ENCODE measurements at regions not wholly inside any gene's neighbourhood (a gene's known extent, or its start where the extent isn't known, plus 50 kb on each side); places are given as distances from the start of the nearest gene placed in this dataset.

DNA sequence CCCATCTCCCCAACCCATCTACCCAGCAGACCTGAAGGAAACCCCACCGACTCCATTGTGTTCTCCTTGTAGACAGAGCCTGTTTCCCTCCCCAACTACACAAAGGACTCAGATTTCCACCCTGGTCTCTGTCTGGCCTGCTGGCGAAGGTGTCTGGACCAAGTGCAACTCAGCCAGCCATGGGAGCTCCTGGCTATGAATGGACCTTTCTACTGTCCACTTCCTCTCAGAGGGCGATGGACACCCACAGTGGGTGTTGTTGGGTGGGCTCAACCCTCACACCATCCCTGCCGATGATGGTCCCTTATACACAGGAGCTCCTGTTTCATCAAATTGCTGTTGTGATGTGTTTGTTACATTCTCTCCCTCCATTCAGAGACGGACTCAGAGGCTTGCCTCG lies 112.5 kb upstream of the PHACTR3 start:
- Histone ChIP-seq H3K79me1 (ENCODE audit: low read length) (no peaks in the 10 kb centered on the region), H2BK120ac (ENCODE audit: insufficient read depth, low read length, poor library complexity) (no peak overlapping the region), H3K9me3 (ENCODE audit: insufficient read depth, low read depth, low read length) (no peaks in the 10 kb centered on the region), H3K79me2 (ENCODE audit: control insufficient read depth, insufficient read depth, low read length, poor library complexity) (no peaks in the 10 kb centered on the region), H3K27ac (ENCODE audit: low read depth, low read length) (no peak overlapping the region), H4K12ac (ENCODE audit: low read depth, low read length) (no peak overlapping the region), H3K36me3 (ENCODE audit: control insufficient read depth in 1 of 2, insufficient read depth in 2 of 2, low read length in 2 of 2) (no peaks in the 10 kb centered on the region), H3K4ac (ENCODE audit: low read depth, low read length) (no peak overlapping the region), H4K91ac (ENCODE audit: low read depth, low read length) (no peak overlapping the region), H3K18ac (ENCODE audit: low read length) (no peak overlapping the region), H2BK12ac (ENCODE audit: low read length) (no peak overlapping the region), H2AK5ac (ENCODE audit: low read length) (no peak overlapping the region), H3K14ac (ENCODE audit: low read length) (no peak overlapping the region), H3K4me1 (ENCODE audit: control insufficient read depth in 1 of 2, insufficient read depth in 2 of 2, low read length in 2 of 2) (no peaks in the 10 kb centered on the region), H3K23ac (ENCODE audit: low read length) (no peak overlapping the region), H3K4me3 (ENCODE audit: low read depth, low read length) (no peak overlapping the region), H2BK5ac (ENCODE audit: low read depth, low read length, poor library complexity) (no peak overlapping the region), H4K8ac (ENCODE audit: low read depth, low read length) (no peak overlapping the region), H3K4me2 (ENCODE audit: low read length) (no peak overlapping the region), H2AFZ (ENCODE audit: insufficient read depth, low read length, poor library complexity) (no peak overlapping the region), H3K9ac (ENCODE audit: low read length) (no peak overlapping the region), H3K27me3 (ENCODE audit: insufficient read depth, low read length) (no peaks in the 10 kb centered on the region)
- no peak for DNase-seq
- no CpG with 5 or more reads among the region's 6 CpGs for WGBS (ENCODE audit: extremely low coverage, insufficient coverage, insufficient read length)

DNA sequence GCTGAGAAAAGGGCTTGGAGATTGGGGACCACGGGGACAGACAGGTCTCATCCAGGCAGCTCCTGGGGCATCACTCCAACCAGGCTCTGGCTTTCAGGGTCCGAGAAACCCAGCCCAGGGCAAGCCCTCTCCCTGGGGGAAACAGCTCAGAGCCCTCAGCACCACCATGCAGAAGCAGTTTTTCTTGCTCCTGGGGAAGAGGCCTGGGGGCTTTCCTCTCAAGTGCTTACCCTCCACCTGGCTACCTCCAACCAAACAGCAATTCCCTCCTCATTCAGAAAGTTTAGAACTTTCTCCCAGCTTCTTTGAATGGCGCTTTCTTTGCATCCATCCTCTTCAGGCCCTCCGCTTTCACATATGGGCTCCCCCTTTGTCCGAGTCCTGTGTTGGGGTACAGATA lies 110.4 kb upstream of the PHACTR3 start:
- Histone ChIP-seq H3K36me3 (ENCODE audit: control insufficient read depth in 1 of 2, insufficient read depth in 2 of 2, low read length in 2 of 2) (no peaks in the 10 kb centered on the region), H2BK12ac (ENCODE audit: low read length) (no peak overlapping the region), H3K79me1 (ENCODE audit: low read length) (no peaks in the 10 kb centered on the region), H3K4me3 (ENCODE audit: low read depth, low read length) (no peak overlapping the region), H3K9ac (ENCODE audit: low read length) (no peak overlapping the region), H3K18ac (ENCODE audit: low read length) (no peak overlapping the region), H3K14ac (ENCODE audit: low read length) (no peak overlapping the region), H2BK120ac (ENCODE audit: insufficient read depth, low read length, poor library complexity) (no peak overlapping the region), H3K79me2 (ENCODE audit: control insufficient read depth, insufficient read depth, low read length, poor library complexity) (no peaks in the 10 kb centered on the region), H4K12ac (ENCODE audit: low read depth, low read length) (no peak overlapping the region), H3K9me3 (ENCODE audit: insufficient read depth, low read depth, low read length) (no peaks in the 10 kb centered on the region), H3K27me3 (ENCODE audit: insufficient read depth, low read length) (no peaks in the 10 kb centered on the region), H4K8ac (ENCODE audit: low read depth, low read length) (no peak overlapping the region), H3K27ac (ENCODE audit: low read depth, low read length) (no peak overlapping the region), H2AFZ (ENCODE audit: insufficient read depth, low read length, poor library complexity) (no peak overlapping the region), H3K23ac (ENCODE audit: low read length) (no peak overlapping the region), H4K91ac (ENCODE audit: low read depth, low read length) (no peak overlapping the region), H3K4me1 (ENCODE audit: control insufficient read depth in 1 of 2, insufficient read depth in 2 of 2, low read length in 2 of 2) (no peaks in the 10 kb centered on the region), H2BK5ac (ENCODE audit: low read depth, low read length, poor library complexity) (no peak overlapping the region), H3K4ac (ENCODE audit: low read depth, low read length) (no peak overlapping the region), H3K4me2 (ENCODE audit: low read length) (no peak overlapping the region), H2AK5ac (ENCODE audit: low read length) (no peak overlapping the region)
- WGBS (ENCODE audit: extremely low coverage, insufficient coverage, insufficient read length): no CpG with 5 or more reads among the region's 5 CpGs
- DNase-seq: peak; percentile 28 to 59

DNA sequence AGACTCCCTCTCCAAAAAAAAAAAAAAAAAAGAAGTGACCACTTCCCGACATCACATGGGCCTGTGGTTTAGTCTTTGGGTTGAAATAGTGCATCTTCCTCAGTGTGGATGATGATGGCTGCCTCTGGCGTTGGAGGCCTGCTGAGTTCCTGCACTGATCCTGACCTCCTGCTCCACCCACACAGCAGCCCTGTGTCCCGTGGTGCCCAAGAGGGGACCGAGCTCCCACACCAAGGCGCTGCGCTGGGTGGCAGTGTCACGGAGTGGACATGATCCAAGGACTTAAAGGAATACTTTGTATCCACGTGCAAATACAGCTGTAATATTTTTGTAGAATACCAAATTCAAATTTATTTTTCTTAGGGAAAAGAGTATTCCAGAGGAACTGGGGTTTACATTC lies 109.2 kb upstream of the PHACTR3 start:
- H3K18ac ChIP-seq (ENCODE audit: low read length): no peak overlapping the region
- no peak overlapping the region for H3K4me2 ChIP-seq (ENCODE audit: low read length)
- no peak overlapping the region for H3K23ac ChIP-seq (ENCODE audit: low read length)
- no peak overlapping the region for H2BK120ac ChIP-seq (ENCODE audit: insufficient read depth, low read length, poor library complexity)
- H2AFZ ChIP-seq (ENCODE audit: insufficient read depth, low read length, poor library complexity): no peak overlapping the region
- H2BK5ac ChIP-seq (ENCODE audit: low read depth, low read length, poor library complexity): no peak overlapping the region
- H3K9me3 ChIP-seq (ENCODE audit: insufficient read depth, low read depth, low read length): no peaks in the 10 kb centered on the region
- H3K4ac ChIP-seq (ENCODE audit: low read depth, low read length): no peak overlapping the region
- no peaks in the 10 kb centered on the region for H3K79me2 ChIP-seq (ENCODE audit: control insufficient read depth, insufficient read depth, low read length, poor library complexity)
- no peak overlapping the region for H3K14ac ChIP-seq (ENCODE audit: low read length)
- H4K91ac ChIP-seq (ENCODE audit: low read depth, low read length): no peak overlapping the region
- H3K27me3 ChIP-seq (ENCODE audit: insufficient read depth, low read length): no peaks in the 10 kb centered on the region
- H4K12ac ChIP-seq (ENCODE audit: low read depth, low read length): no peak overlapping the region
- no peak overlapping the region for H2AK5ac ChIP-seq (ENCODE audit: low read length)
- no peak overlapping the region for H3K4me3 ChIP-seq (ENCODE audit: low read depth, low read length)
- H2BK12ac ChIP-seq (ENCODE audit: low read length): no peak overlapping the region
- no peaks in the 10 kb centered on the region for H3K79me1 ChIP-seq (ENCODE audit: low read length)
- DNase-seq: no peak
- H3K4me1 ChIP-seq (ENCODE audit: control insufficient read depth in 1 of 2, insufficient read depth in 2 of 2, low read length in 2 of 2): no peaks in the 10 kb centered on the region
- no peak overlapping the region for H4K8ac ChIP-seq (ENCODE audit: low read depth, low read length)
- no peak overlapping the region for H3K9ac ChIP-seq (ENCODE audit: low read length)
- H3K27ac ChIP-seq (ENCODE audit: low read depth, low read length): no peak overlapping the region
- no CpG with 5 or more reads among the region's 8 CpGs for WGBS (ENCODE audit: extremely low coverage, insufficient coverage, insufficient read length)
- H3K36me3 ChIP-seq (ENCODE audit: control insufficient read depth in 1 of 2, insufficient read depth in 2 of 2, low read length in 2 of 2): no peaks in the 10 kb centered on the region

DNA sequence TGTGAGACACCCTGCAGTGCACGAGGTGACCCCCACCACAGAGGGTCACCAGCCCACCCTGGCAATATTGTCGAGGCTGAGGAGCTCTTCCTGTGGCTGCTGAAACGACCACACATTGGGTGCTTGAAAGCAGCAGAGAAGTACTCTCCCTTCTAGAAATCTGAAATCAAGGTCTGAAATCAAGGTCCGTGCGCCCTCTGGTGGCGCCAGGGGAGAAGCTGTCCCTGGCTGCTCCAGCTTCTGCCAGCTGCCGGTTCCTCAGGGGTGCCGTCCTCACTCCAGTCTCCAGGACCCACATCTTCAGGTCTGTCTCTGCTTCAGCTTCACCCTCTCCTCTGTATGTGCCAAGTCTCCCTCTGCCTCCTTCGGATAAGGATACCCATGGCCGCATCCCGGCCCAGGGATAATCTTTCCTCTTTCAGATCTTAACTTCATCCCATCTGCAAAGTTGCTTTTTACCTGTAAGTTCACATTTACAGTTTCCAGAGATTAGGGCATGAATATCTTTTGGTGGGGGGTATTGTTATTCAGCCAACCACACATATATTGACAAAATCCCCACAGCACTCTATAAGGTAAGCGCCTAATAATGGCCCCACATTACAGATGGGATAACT lies 108.3 kb upstream of the PHACTR3 start:
- Histone ChIP-seq H3K79me1 (ENCODE audit: low read length) (no peaks in the 10 kb centered on the region), H3K4me1 (ENCODE audit: control insufficient read depth in 1 of 2, insufficient read depth in 2 of 2, low read length in 2 of 2) (no peaks in the 10 kb centered on the region), H2BK120ac (ENCODE audit: insufficient read depth, low read length, poor library complexity) (no peak overlapping the region), H2AK5ac (ENCODE audit: low read length) (no peak overlapping the region), H4K91ac (ENCODE audit: low read depth, low read length) (no peak overlapping the region), H3K4me2 (ENCODE audit: low read length) (no peak overlapping the region), H3K27ac (ENCODE audit: low read depth, low read length) (no peak overlapping the region), H4K12ac (ENCODE audit: low read depth, low read length) (no peak overlapping the region), H3K4ac (ENCODE audit: low read depth, low read length) (no peak overlapping the region), H3K36me3 (ENCODE audit: control insufficient read depth in 1 of 2, insufficient read depth in 2 of 2, low read length in 2 of 2) (no peaks in the 10 kb centered on the region), H2BK5ac (ENCODE audit: low read depth, low read length, poor library complexity) (no peak overlapping the region), H3K79me2 (ENCODE audit: control insufficient read depth, insufficient read depth, low read length, poor library complexity) (no peaks in the 10 kb centered on the region), H3K9me3 (ENCODE audit: insufficient read depth, low read depth, low read length) (no peaks in the 10 kb centered on the region), H2BK12ac (ENCODE audit: low read length) (no peak overlapping the region), H3K4me3 (ENCODE audit: low read depth, low read length) (no peak overlapping the region), H4K8ac (ENCODE audit: low read depth, low read length) (no peak overlapping the region), H3K14ac (ENCODE audit: low read length) (no peak overlapping the region), H3K18ac (ENCODE audit: low read length) (no peak overlapping the region), H2AFZ (ENCODE audit: insufficient read depth, low read length, poor library complexity) (no peak overlapping the region), H3K9ac (ENCODE audit: low read length) (no peak overlapping the region), H3K23ac (ENCODE audit: low read length) (no peak overlapping the region), H3K27me3 (ENCODE audit: insufficient read depth, low read length) (no peaks in the 10 kb centered on the region)
- peak; percentile 66 to 90 for DNase-seq
- WGBS (ENCODE audit: extremely low coverage, insufficient coverage, insufficient read length): no CpG with 5 or more reads among the region's 12 CpGs
